CD4-positive, alpha-beta T cell (primary cell): ENCODE measurements at regions not wholly inside any gene's neighbourhood (a gene's known extent, or its start where the extent isn't known, plus 50 kb on each side); places are given as distances from the start of the nearest gene placed in this dataset.

Experiments
- ATAC-seq: fragments of 200-7000 bp; cut with Tn5 transposase; one replicate; pipeline ENCODE4 v1.10.0; 2022; ENCODE audit warnings: mild to moderate bottlenecking; ENCODE audit not compliant: poor library complexity
- CTCF ChIA-PET: fragments of 350-600 bp; sonication (Branson Sonifier 250); formaldehyde crosslinking; loops from one replicate; lab custom pipeline; 2021; ENCODE audit warnings: antibody characterized with exemption, inconsistent platforms; lab: Charles Lee
- POLR2A ChIA-PET: fragments of 350-600 bp; sonication (Branson Sonifier 250); formaldehyde crosslinking; loops from one replicate; lab custom pipeline; 2021; ENCODE audit warnings: antibody characterized with exemption, inconsistent platforms; lab: Charles Lee
- DNase-seq, 14 experiments: peaks; one replicate each; pipeline ENCODE4 v3.0.0-alpha.2; 2013 to 2020; ENCODE audit warnings: mixed read lengths in 2 of 14
- H3K27ac ChIP-seq, 2 donors: one replicate each; pipeline versions ENCODE4 v1.5.1 to v1.7.0; 2013; ENCODE audit warnings: low read length in 2 of 2, low read depth in 1 of 2, mild to moderate bottlenecking in 1 of 2
- H3K27me3 ChIP-seq, 2 experiments: 1 replicate in 1 of 2; 2 replicates in 1 of 2; pipeline versions ENCODE4 v1.6.1 to v1.7.0; 2013; ENCODE audit warnings: low read length in 2 of 2, control low read depth in 1 of 2, mild to moderate bottlenecking in 1 of 2, moderate library complexity in 1 of 2; ENCODE audit not compliant: insufficient read depth in 2 of 2, control insufficient read depth in 1 of 2
- H3K36me3 ChIP-seq: one replicate; pipeline ENCODE4 v1.6.1; 2013; ENCODE audit warnings: low read length, control low read depth; ENCODE audit not compliant: insufficient read depth
- H3K4me1 ChIP-seq: one replicate; pipeline ENCODE4 v1.6.1; 2013; ENCODE audit warnings: low read length, control low read depth; ENCODE audit not compliant: insufficient read depth
- H3K4me3 ChIP-seq: one replicate; pipeline ENCODE4 v1.5.1; 2013; ENCODE audit warnings: mild to moderate bottlenecking, low read length, moderate library complexity
- H3K9me3 ChIP-seq, 2 experiments: 1 replicate in 1 of 2; 2 replicates in 1 of 2; pipeline versions ENCODE4 v1.6.1 to v1.7.0; 2013; ENCODE audit warnings: low read length in 2 of 2, mild to moderate bottlenecking in 2 of 2, control low read depth in 1 of 2, moderate library complexity in 1 of 2; ENCODE audit not compliant: control insufficient read depth in 1 of 2, insufficient read depth in 1 of 2
- H3K27ac Mint-ChIP-seq: one replicate; pipeline ENCODE4 v1.8.0; 2020; ENCODE audit warnings: mixed read lengths
- H3K27me3 Mint-ChIP-seq: one replicate; pipeline ENCODE4 v1.8.0; 2021; ENCODE audit warnings: mixed read lengths
- H3K36me3 Mint-ChIP-seq: one replicate; pipeline ENCODE4 v1.8.0; 2021; ENCODE audit warnings: low read depth, mixed read lengths
- H3K4me1 Mint-ChIP-seq: one replicate; pipeline ENCODE4 v1.8.0; 2021; ENCODE audit warnings: low read depth, mixed read lengths
- H3K4me3 Mint-ChIP-seq: one replicate; pipeline ENCODE4 v1.8.0; 2020; ENCODE audit warnings: mild to moderate bottlenecking, mixed read lengths
- H3K9me3 Mint-ChIP-seq: one replicate; pipeline ENCODE4 v1.8.0; 2020; ENCODE audit warnings: mixed read lengths
- CTCF ChIP-seq: fragments of 200-600 bp; IDR thresholded peaks from one replicate; pipeline ENCODE4 v1.8.0; 2022; ENCODE audit warnings: antibody characterized with exemption, mild to moderate bottlenecking
- intact Hi-C, 2 experiments: fragments of 100-400 bp; cut with DNase I in 1 of 2; cut with micrococcal nuclease in 1 of 2; formaldehyde crosslinking; loops; one replicate each; pipeline versions ENCODE4 v1.15.1 to v1.9.0; 2023 to 2025; cut with DNase I, micrococcal nuclease

- DNase-seq (no peak), ATAC-seq (no peak)
- intact Hi-C loops: no loop called here
- H3K36me3 Mint-ChIP-seq: no peaks in the 10 kb centered on the region
- Histone ChIP-seq H3K4me3 (no peak overlapping the region), H3K4me1 (no peaks in the 10 kb centered on the region), H3K27me3 (no peaks in the 10 kb centered on the region), H3K36me3 (no peaks in the 10 kb centered on the region), H3K27ac (no peak overlapping the region), H3K9me3 (no peaks in the 10 kb centered on the region)
- POLR2A ChIA-PET: interaction anchor here (0.6 kb wide), 1 partner anchor 88 kb away, joined by 4 read pairs; the partner anchor contains the start of gene RAB27B
- TF ChIP-seq CTCF: no peak
- H3K9me3 Mint-ChIP-seq: no peaks in the 10 kb centered on the region
- H3K27me3 Mint-ChIP-seq: no peaks in the 10 kb centered on the region
- H3K4me3 Mint-ChIP-seq: no peak overlapping the region
- CTCF ChIA-PET: no interaction called here
- H3K27ac Mint-ChIP-seq: no peak overlapping the region
- H3K4me1 Mint-ChIP-seq: no peaks in the 10 kb centered on the region
Observed at GRCh38 chr18:54740136-54740846, 88.0 kb upstream of the RAB27B start.

GRCh38 chr18:54742120-54742519, 86.2 kb upstream of the RAB27B start:
- Histone ChIP-seq H3K4me3 (no peak overlapping the region), H3K9me3 (no peaks in the 10 kb centered on the region), H3K27ac (no peak overlapping the region), H3K36me3 (no peaks in the 10 kb centered on the region), H3K4me1 (no peaks in the 10 kb centered on the region), H3K27me3 (no peaks in the 10 kb centered on the region)
- POLR2A ChIA-PET: no interaction called here
- H3K27me3 Mint-ChIP-seq: no peaks in the 10 kb centered on the region
- DNase-seq (no peak), ATAC-seq (no peak)
- no peaks in the 10 kb centered on the region for H3K36me3 Mint-ChIP-seq
- H3K9me3 Mint-ChIP-seq: no peaks in the 10 kb centered on the region
- TF ChIP-seq CTCF: no peak
- no peak overlapping the region for H3K4me3 Mint-ChIP-seq
- CTCF ChIA-PET: no interaction called here
- intact Hi-C loops: no loop called here
- H3K4me1 Mint-ChIP-seq: no peaks in the 10 kb centered on the region
- no peak overlapping the region for H3K27ac Mint-ChIP-seq

GRCh38 chr18:54742659-54743604, 85.3 kb upstream of the RAB27B start:
- H3K27me3 Mint-ChIP-seq: no peaks in the 10 kb centered on the region
- H3K9me3 ChIP-seq: no peaks in the 10 kb centered on the region
- no peak overlapping the region for H3K27ac Mint-ChIP-seq
- no peaks in the 10 kb centered on the region for H3K36me3 Mint-ChIP-seq
- DNase-seq: no peak
- no peak overlapping the region for H3K4me3 ChIP-seq
- H3K36me3 ChIP-seq: no peaks in the 10 kb centered on the region
- no peaks in the 10 kb centered on the region for H3K27me3 ChIP-seq
- no peak for TF ChIP-seq CTCF
- no peaks in the 10 kb centered on the region for H3K4me1 ChIP-seq
- H3K4me1 Mint-ChIP-seq: no peaks in the 10 kb centered on the region
- no peaks in the 10 kb centered on the region for H3K9me3 Mint-ChIP-seq
- no peak overlapping the region for H3K27ac ChIP-seq
- intact Hi-C loops: no loop called here
- ChIA-PET CTCF (no interaction called here), POLR2A (no interaction called here)
- H3K4me3 Mint-ChIP-seq: no peak overlapping the region
- no peak for ATAC-seq
